ENCODE measurements at regions not wholly inside any gene's neighbourhood (a gene's known extent, or its start where the extent isn't known, plus 50 kb on each side); places are given as distances from the start of the nearest gene placed in this dataset.

DNA sequence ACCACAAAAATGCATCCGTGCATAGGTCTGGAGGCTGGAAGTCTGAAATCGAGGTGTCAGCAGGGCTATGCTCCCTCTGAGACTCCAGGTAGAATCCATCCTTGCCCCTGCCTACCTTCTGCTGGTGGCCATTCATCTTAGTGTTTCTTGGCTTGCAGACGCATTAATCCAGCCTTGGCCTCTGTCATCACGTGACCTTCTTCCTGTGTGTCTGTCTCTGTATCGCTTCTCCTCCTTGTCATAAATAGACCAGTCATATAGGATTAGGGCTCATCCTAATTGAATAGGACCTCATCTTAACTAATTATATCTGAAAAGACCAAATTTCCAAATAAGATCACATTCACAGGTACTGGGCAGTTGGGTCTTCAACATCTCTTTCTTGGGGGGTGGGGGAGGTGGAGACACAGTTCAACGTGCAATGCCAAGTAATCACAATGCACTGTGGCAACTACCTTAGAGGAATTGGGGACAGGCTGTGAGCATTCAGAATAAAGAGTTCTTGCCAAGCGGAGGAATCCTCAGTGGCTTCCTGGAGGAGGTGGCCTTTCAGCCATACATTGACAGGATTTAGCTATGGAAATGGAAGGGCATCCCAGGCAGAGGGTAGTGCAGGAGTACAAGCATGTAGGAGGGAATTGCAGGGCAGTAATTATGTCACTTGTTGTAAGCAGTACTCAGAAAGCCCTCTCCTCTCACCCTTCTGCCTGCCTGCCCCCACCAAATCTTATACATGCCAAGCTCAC, 96.2 kb upstream of the SYT13 start:
- H3K9me3 ChIP-seq (ENCODE audit: low read length), result no peaks in the 10 kb centered on the region
- no peak overlapping the region for H3K27ac ChIP-seq (ENCODE audit: low read depth, low read length, poor library complexity, severe bottlenecking)
- no peaks in the 10 kb centered on the region for H3K79me2 ChIP-seq (ENCODE audit: insufficient read depth, low read length)
- no peak overlapping the region for H3K4me3 ChIP-seq (ENCODE audit: low read depth, low read length, poor library complexity, severe bottlenecking)
- no peaks in the 10 kb centered on the region; the same call in none of the 2 replicates for H3K27me3 ChIP-seq (ENCODE audit: insufficient read depth, low read length)
- TF ChIP-seq EZH2 (IDR thresholded peaks at IDR 0.05; ENCODE audit: borderline replicate concordance, low read length) (no peak), CTCF (IDR thresholded peaks at IDR 0.05; ENCODE audit: low read length) (no peak)
- H3K9me2 ChIP-seq (ENCODE audit: low read depth, low read length), result no peaks in the 10 kb centered on the region
- no peak overlapping the region for H2AFZ ChIP-seq (ENCODE audit: low read length)
- H3K4me1 ChIP-seq (ENCODE audit: insufficient read depth, low read length, severe bottlenecking), result no peaks in the 10 kb centered on the region
- H3K4me2 ChIP-seq (ENCODE audit: low read length), result no peak overlapping the region
- no peaks in the 10 kb centered on the region for H3K36me3 ChIP-seq (ENCODE audit: insufficient read depth, low read length)
- no peaks in the 10 kb centered on the region for H4K20me1 ChIP-seq (ENCODE audit: insufficient read depth, low read length)
- no peak overlapping the region for H3K9ac ChIP-seq (ENCODE audit: low read length)
- H3F3A ChIP-seq (ENCODE audit: insufficient read depth, low read length), result no peaks in the 10 kb centered on the region

- Histone ChIP-seq H3K4me3 (ENCODE audit: low read depth, low read length, poor library complexity, severe bottlenecking) (no peak overlapping the region), H4K20me1 (ENCODE audit: insufficient read depth, low read length) (no peaks in the 10 kb centered on the region)
Observed at GRCh38 chr11:45379162-45379863, 93.2 kb upstream of the SYT13 start.

DNA sequence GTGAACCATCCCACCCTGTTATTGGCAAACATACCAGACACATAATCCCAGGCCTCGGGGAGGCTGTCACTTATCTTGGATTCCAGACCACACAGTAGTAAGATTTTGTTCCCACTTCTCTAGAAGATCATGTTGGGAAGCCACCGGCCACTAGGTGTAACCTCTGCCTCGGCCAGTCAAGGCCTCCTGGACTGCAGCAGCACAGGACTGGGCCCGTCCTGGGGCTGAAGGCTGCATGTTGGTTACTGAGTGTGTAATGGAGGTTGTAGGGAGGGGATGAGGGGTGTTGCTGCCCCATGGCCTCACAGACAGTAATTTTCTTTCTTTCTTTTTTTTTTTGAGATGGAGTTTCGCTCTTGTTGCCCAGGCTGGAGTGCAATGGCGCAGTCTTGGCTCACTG, 92.4 kb upstream of the SYT13 start:
- Histone ChIP-seq H3K4me3 (ENCODE audit: low read depth, low read length, poor library complexity, severe bottlenecking) (no peak overlapping the region), H3K9me2 (ENCODE audit: low read depth, low read length) (no peaks in the 10 kb centered on the region), H3K36me3 (ENCODE audit: insufficient read depth, low read length) (no peaks in the 10 kb centered on the region), H2AFZ (ENCODE audit: low read length) (no peak overlapping the region), H3K4me1 (ENCODE audit: insufficient read depth, low read length, severe bottlenecking) (no peaks in the 10 kb centered on the region), H3F3A (ENCODE audit: insufficient read depth, low read length) (no peaks in the 10 kb centered on the region), H3K27me3 (ENCODE audit: insufficient read depth, low read length) (no peaks in the 10 kb centered on the region; the same call in 1 of the 2 replicates), H3K79me2 (ENCODE audit: insufficient read depth, low read length) (no peaks in the 10 kb centered on the region), H3K4me2 (ENCODE audit: low read length) (no peak overlapping the region), H3K9ac (ENCODE audit: low read length) (no peak overlapping the region), H4K20me1 (ENCODE audit: insufficient read depth, low read length) (no peaks in the 10 kb centered on the region), H3K27ac (ENCODE audit: low read depth, low read length, poor library complexity, severe bottlenecking) (no peak overlapping the region), H3K9me3 (ENCODE audit: low read length) (no peaks in the 10 kb centered on the region)
- no peak for TF ChIP-seq EZH2 (IDR thresholded peaks at IDR 0.05; ENCODE audit: borderline replicate concordance, low read length)
- no peak for TF ChIP-seq CTCF (IDR thresholded peaks at IDR 0.05; ENCODE audit: low read length)

More at GRCh38 chr11:45379162-45379863, 93.2 kb upstream of the SYT13 start:
- H3K9me3 ChIP-seq (ENCODE audit: low read length), result no peaks in the 10 kb centered on the region
- no peaks in the 10 kb centered on the region for H3K36me3 ChIP-seq (ENCODE audit: insufficient read depth, low read length)
- H3K27ac ChIP-seq (ENCODE audit: low read depth, low read length, poor library complexity, severe bottlenecking), result no peak overlapping the region
- no peak overlapping the region for H3K9ac ChIP-seq (ENCODE audit: low read length)
- H3K4me2 ChIP-seq (ENCODE audit: low read length), result no peak overlapping the region
- H3K79me2 ChIP-seq (ENCODE audit: insufficient read depth, low read length), result no peaks in the 10 kb centered on the region
- H2AFZ ChIP-seq (ENCODE audit: low read length), result no peak overlapping the region
- no peaks in the 10 kb centered on the region for H3K4me1 ChIP-seq (ENCODE audit: insufficient read depth, low read length, severe bottlenecking)
- no peaks in the 10 kb centered on the region for H3F3A ChIP-seq (ENCODE audit: insufficient read depth, low read length)
- TF ChIP-seq EZH2 (IDR thresholded peaks at IDR 0.05; ENCODE audit: borderline replicate concordance, low read length) (no peak), CTCF (IDR thresholded peaks at IDR 0.05; ENCODE audit: low read length) (no peak)
- H3K27me3 ChIP-seq (ENCODE audit: insufficient read depth, low read length), result no peaks in the 10 kb centered on the region; the same call in 1 of the 2 replicates
- no peaks in the 10 kb centered on the region for H3K9me2 ChIP-seq (ENCODE audit: low read depth, low read length)
